Uterus (tissue), 2 donors: ENCODE measurements at regions not wholly inside any gene's neighbourhood (a gene's known extent, or its start where the extent isn't known, plus 50 kb on each side); places are given as distances from the start of the nearest gene placed in this dataset.

ENCODE experiments used
- POLR2A ChIP-seq, 2 donors: fragments of 450-650 bp; IDR thresholded peaks; one replicate each; pipeline ENCODE4 v1.6.1; 2016; ENCODE audit warnings: antibody characterized with exemption in 2 of 2, mild to moderate bottlenecking in 1 of 2, moderate library complexity in 1 of 2
- TF ChIP-seq, protein P1 (sequence below), 4 experiments: fragments of 200-600 bp in 2 of 4; fragments of 450-650 bp in 2 of 4; sonication (generic) in 2 of 4; IDR thresholded peaks; one replicate each; pipeline ENCODE4 v1.5.1; 2016 to 2019; ENCODE audit warnings: antibody characterized with exemption in 4 of 4, mild to moderate bottlenecking in 2 of 4, moderate library complexity in 1 of 4

DNA sequence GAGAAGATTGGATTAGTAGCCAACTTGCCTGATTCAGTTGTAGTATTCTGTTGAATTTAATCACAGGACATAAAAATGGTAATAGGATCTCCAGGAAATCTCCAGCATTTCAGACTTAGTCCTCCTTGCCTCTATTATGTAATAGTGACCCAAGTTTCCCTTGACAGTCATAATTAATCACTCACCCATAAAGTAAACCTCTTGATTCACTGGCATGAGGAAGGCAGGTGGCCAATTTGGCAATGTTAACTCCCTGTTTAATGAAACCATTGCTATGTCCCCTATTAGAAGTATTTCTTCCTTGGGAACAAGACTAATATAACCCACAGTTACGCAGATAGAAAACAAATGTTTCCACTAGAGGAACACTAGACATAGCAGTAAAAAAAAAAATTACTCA, 604.8 kb upstream of the CXADR start:
- TF ChIP-seq, protein P1, sequence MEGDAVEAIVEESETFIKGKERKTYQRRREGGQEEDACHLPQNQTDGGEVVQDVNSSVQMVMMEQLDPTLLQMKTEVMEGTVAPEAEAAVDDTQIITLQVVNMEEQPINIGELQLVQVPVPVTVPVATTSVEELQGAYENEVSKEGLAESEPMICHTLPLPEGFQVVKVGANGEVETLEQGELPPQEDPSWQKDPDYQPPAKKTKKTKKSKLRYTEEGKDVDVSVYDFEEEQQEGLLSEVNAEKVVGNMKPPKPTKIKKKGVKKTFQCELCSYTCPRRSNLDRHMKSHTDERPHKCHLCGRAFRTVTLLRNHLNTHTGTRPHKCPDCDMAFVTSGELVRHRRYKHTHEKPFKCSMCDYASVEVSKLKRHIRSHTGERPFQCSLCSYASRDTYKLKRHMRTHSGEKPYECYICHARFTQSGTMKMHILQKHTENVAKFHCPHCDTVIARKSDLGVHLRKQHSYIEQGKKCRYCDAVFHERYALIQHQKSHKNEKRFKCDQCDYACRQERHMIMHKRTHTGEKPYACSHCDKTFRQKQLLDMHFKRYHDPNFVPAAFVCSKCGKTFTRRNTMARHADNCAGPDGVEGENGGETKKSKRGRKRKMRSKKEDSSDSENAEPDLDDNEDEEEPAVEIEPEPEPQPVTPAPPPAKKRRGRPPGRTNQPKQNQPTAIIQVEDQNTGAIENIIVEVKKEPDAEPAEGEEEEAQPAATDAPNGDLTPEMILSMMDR (IDR thresholded peaks at IDR 0.05) = no peak
- no peak for TF ChIP-seq POLR2A (IDR thresholded peaks at IDR 0.05)
